ENCODE measurements at regions not wholly inside any gene's neighbourhood (a gene's known extent, or its start where the extent isn't known, plus 50 kb on each side); places are given as distances from the start of the nearest gene placed in this dataset.

DNA sequence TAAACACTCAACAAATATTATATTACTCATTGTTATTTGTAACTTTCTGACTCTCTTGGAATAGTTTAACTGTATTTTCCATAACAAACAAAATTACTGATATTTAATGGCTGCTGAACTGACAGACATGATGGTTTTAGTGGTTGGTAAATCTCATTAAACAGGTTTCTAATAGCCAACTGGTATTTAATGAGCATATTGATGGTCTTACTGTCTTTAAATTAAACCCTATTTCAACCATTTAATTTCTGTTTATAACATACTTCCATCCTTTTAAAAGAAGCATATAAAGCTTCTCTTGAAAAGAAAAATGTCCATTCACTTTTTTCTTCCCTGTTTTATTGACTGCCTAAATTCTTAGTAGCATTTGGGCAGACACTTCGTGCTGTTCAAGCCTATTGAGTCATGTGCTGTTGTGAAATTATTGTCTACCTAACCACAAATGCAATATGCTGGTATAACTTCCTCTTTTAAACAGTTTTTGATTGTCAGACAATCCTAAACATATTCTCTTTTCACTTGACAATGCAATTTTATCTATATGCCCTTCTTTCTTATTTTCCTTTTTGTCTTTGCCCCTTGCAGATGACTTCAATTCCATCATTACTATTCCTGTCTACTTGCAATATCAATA, 163.9 kb upstream of the SLC7A11 start:
- TF ChIP-seq FOXM1 (IDR thresholded peaks at IDR 0.05; ENCODE audit: borderline replicate concordance): no peak
- no peak for TF ChIP-seq CTBP1 (IDR thresholded peaks at IDR 0.05; ENCODE audit: borderline replicate concordance)
- TF ChIP-seq FOXK2 (IDR thresholded peaks at IDR 0.05): no peak
- TF ChIP-seq NFRKB (IDR thresholded peaks at IDR 0.05): no peak
- TF ChIP-seq FOXA1 (IDR thresholded peaks at IDR 0.05): no peak
- TF ChIP-seq TARDBP (IDR thresholded peaks at IDR 0.05): no peak
- TF ChIP-seq ARNT (IDR thresholded peaks at IDR 0.05): no peak
- TF ChIP-seq ELF4 (IDR thresholded peaks at IDR 0.05): no peak
- no peak for TF ChIP-seq SP1 (IDR thresholded peaks at IDR 0.05)
- TF ChIP-seq ZNF384 (IDR thresholded peaks at IDR 0.05): no peak
- TF ChIP-seq LEF1 (IDR thresholded peaks at IDR 0.05; ENCODE audit: borderline replicate concordance): no peak
- no peak for TF ChIP-seq L3MBTL2 (conservative IDR thresholded peaks at IDR 0.05)

Data from HEK293T (cell line).